GM19452 (cell line): ENCODE measurements at regions not wholly inside any gene's neighbourhood (a gene's known extent, or its start where the extent isn't known, plus 50 kb on each side); places are given as distances from the start of the nearest gene placed in this dataset.

ENCODE experiments used
- ATAC-seq: cut with Tn5 transposase; IDR thresholded peaks from one replicate; pipeline ENCODE4 v1.9.1; 2021; ENCODE audit not compliant: unreplicated experiment

- no peak for ATAC-seq
Measured at GRCh38 chr2:128436479-128437203, 118.0 kb upstream of the HS6ST1 start.

- no peak for ATAC-seq
Measured at GRCh38 chr2:128437204-128437565, 118.5 kb upstream of the HS6ST1 start.

- ATAC-seq: no peak
Measured at GRCh38 chr2:128438091-128438490, 119.4 kb upstream of the HS6ST1 start.

- ATAC-seq: no peak
Measured at GRCh38 chr2:128438586-128438985, 119.9 kb upstream of the HS6ST1 start.

- no peak for ATAC-seq
Measured at GRCh38 chr2:128439031-128439790, 120.5 kb upstream of the HS6ST1 start.

GRCh38 chr2:128439791-128440665, 121.4 kb upstream of the HS6ST1 start:
- ATAC-seq: no peak

GRCh38 chr2:128440666-128441340, 122.1 kb upstream of the HS6ST1 start:
- no peak for ATAC-seq

GRCh38 chr2:128441341-128442052, 122.8 kb upstream of the HS6ST1 start:
- ATAC-seq: no peak

GRCh38 chr2:128442053-128442751, 123.5 kb upstream of the HS6ST1 start:
- ATAC-seq: no peak

- ATAC-seq: no peak
Measured at GRCh38 chr2:128442891-128443302, 124.2 kb upstream of the HS6ST1 start.

- ATAC-seq: no peak
Measured at GRCh38 chr2:128444121-128444771, 125.6 kb upstream of the HS6ST1 start.

GRCh38 chr2:128444816-128445522, 126.3 kb upstream of the HS6ST1 start:
- ATAC-seq: no peak

- no peak for ATAC-seq
Measured at GRCh38 chr2:128445523-128445900, 126.8 kb upstream of the HS6ST1 start.

GRCh38 chr2:128446049-128446873, 127.6 kb upstream of the HS6ST1 start:
- ATAC-seq: no peak

- no peak for ATAC-seq
Measured at GRCh38 chr2:128446874-128447537, 128.3 kb upstream of the HS6ST1 start.

- no peak for ATAC-seq
Measured at GRCh38 chr2:128447538-128447995, 128.9 kb upstream of the HS6ST1 start.
